RWPE2 (cell line): ENCODE measurements at regions not wholly inside any gene's neighbourhood (a gene's known extent, or its start where the extent isn't known, plus 50 kb on each side); places are given as distances from the start of the nearest gene placed in this dataset.

Experiments
- ATAC-seq: fragments of 200-7000 bp; cut with Tn5 transposase; 3 replicates; pipeline ENCODE4 v1.9.1; 2021; ENCODE audit warnings: low read depth
- DNase-seq: peaks from one replicate; pipeline ENCODE4 v3.0.0-alpha.2; 2020; ENCODE audit warnings: low spot score
- H3K27ac ChIP-seq: fragments of 450-650 bp; 2 replicates; pipeline ENCODE4 v1.5.1; 2017; ENCODE audit warnings: mild to moderate bottlenecking; ENCODE audit not compliant: poor library complexity, severe bottlenecking
- H3K27me3 ChIP-seq: fragments of 250-450 bp; sonication (Bioruptor Pico); 2 replicates; pipeline ENCODE4 v1.5.1; 2021; ENCODE audit warnings: mild to moderate bottlenecking, moderate library complexity; ENCODE audit not compliant: insufficient read depth, poor library complexity, severe bottlenecking
- H3K36me3 ChIP-seq: fragments of 250-450 bp; sonication (Bioruptor Pico); 2 replicates; pipeline ENCODE4 v1.5.1; 2020; ENCODE audit warnings: low read depth, mild to moderate bottlenecking, moderate library complexity
- H3K4me1 ChIP-seq: fragments of 250-450 bp; sonication (Bioruptor Pico); 2 replicates; pipeline ENCODE4 v1.5.1; 2021; ENCODE audit warnings: mild to moderate bottlenecking, moderate library complexity; ENCODE audit not compliant: insufficient read depth, poor library complexity, severe bottlenecking
- H3K4me3 ChIP-seq: fragments of 250-450 bp; sonication (Bioruptor Pico); 2 replicates; pipeline ENCODE4 v1.5.1; 2021; ENCODE audit warnings: mild to moderate bottlenecking, moderate library complexity; ENCODE audit not compliant: severe bottlenecking
- H3K9me3 ChIP-seq: fragments of 250-450 bp; sonication (Bioruptor Pico); 2 replicates; pipeline ENCODE4 v1.5.1; 2021; ENCODE audit warnings: mild to moderate bottlenecking, moderate library complexity; ENCODE audit not compliant: severe bottlenecking
- CTCF ChIP-seq: fragments of 450-650 bp; IDR thresholded peaks from one replicate; pipeline ENCODE4 v1.5.1; 2017; ENCODE audit warnings: mild to moderate bottlenecking, moderate library complexity; ENCODE audit not compliant: poor library complexity, severe bottlenecking

- ATAC-seq (no peak), DNase-seq (no peak)
- Histone ChIP-seq H3K4me3 (no peak overlapping the region), H3K27ac (no peak overlapping the region), H3K9me3 (no peaks in the 10 kb centered on the region), H3K36me3 (no peaks in the 10 kb centered on the region), H3K27me3 (no peaks in the 10 kb centered on the region), H3K4me1 (no peaks in the 10 kb centered on the region)
- no peak for TF ChIP-seq CTCF
Measured at GRCh38 chr3:67870477-67870876, 216.1 kb upstream of the SUCLG2 start.

- H3K36me3 ChIP-seq, result no peaks in the 10 kb centered on the region
- ATAC-seq (no peak), DNase-seq (no peak)
- no peak overlapping the region for H3K27ac ChIP-seq
- H3K4me3 ChIP-seq, result no peak overlapping the region
- no peaks in the 10 kb centered on the region for H3K9me3 ChIP-seq
- no peak for TF ChIP-seq CTCF
- no peaks in the 10 kb centered on the region for H3K27me3 ChIP-seq
- H3K4me1 ChIP-seq, result no peaks in the 10 kb centered on the region
Measured at GRCh38 chr3:67866571-67866970, 212.2 kb upstream of the SUCLG2 start.

GRCh38 chr3:67864587-67865183 lies 210.3 kb upstream of the SUCLG2 start:
- no peak for ATAC-seq
- DNase-seq, result no peak
- TF ChIP-seq CTCF, result no peak

GRCh38 chr3:67863869-67864268 lies 209.5 kb upstream of the SUCLG2 start:
- Histone ChIP-seq H3K4me3 (no peak overlapping the region), H3K4me1 (no peaks in the 10 kb centered on the region), H3K27ac (no peak overlapping the region), H3K36me3 (no peaks in the 10 kb centered on the region), H3K9me3 (no peaks in the 10 kb centered on the region), H3K27me3 (no peaks in the 10 kb centered on the region)
- TF ChIP-seq CTCF, result peak; percentile 46
- ATAC-seq, result 0 out of 3 replicates have a peak, but pooled peaks have one; percentile 38
- DNase-seq, result no peak

More at GRCh38 chr3:67864587-67865183, 210.3 kb upstream of the SUCLG2 start:
- Histone ChIP-seq H3K9me3 (no peaks in the 10 kb centered on the region), H3K27me3 (no peaks in the 10 kb centered on the region), H3K4me3 (no peak overlapping the region), H3K4me1 (no peaks in the 10 kb centered on the region), H3K27ac (no peak overlapping the region), H3K36me3 (no peaks in the 10 kb centered on the region)

GRCh38 chr3:67860429-67860828 lies 206.0 kb upstream of the SUCLG2 start:
- Histone ChIP-seq H3K4me1 (no peaks in the 10 kb centered on the region), H3K9me3 (no peaks in the 10 kb centered on the region), H3K27me3 (no peaks in the 10 kb centered on the region), H3K36me3 (no peaks in the 10 kb centered on the region), H3K4me3 (no peak overlapping the region), H3K27ac (no peak overlapping the region)
- no peak for ATAC-seq
- DNase-seq, result no peak
- TF ChIP-seq CTCF, result no peak
